ENCODE measurements at regions not wholly inside any gene's neighbourhood (a gene's known extent, or its start where the extent isn't known, plus 50 kb on each side); places are given as distances from the start of the nearest gene placed in this dataset.

DNA sequence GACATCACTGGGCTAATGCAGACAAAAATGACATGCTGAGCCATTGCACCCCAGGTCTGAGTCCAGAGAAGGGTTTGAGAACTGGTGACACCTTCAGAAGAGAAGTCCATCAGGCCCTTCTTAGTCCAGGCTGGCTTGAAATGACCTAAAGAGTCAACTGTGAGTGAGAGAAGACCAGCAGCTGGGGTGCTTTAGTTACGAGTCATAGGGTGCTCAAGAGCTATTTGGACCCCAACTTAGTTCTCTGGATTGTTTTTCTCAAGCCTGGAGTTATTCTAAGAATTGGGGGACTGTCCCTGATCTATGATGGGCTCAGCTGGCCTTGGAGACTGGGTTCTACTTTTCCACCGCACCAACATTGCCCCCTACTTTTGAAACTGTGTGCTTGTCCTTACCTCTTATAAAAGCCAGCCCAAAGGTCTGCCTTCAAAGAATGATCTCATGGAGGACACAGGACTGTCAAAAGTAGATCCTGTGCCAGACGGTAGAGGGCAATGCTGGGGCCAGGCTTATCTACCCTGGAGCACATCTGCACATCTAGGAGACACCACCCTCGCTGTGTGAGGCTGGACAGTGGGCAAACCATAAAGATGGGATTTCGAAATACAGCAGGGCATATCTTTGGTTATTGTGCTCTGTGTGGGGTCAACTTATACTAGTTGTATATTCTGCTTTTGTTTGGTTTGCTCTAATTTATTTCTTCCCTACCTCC, 333.0 kb upstream of the SLC14A2 start:
- peaks cover 11% of the 10 kb centered on the region for H3K27me3 Mint-ChIP-seq
- peaks cover 2% of the 10 kb centered on the region for H3K4me1 Mint-ChIP-seq
- H3K79me2 ChIP-seq (ENCODE audit: control insufficient read depth, insufficient read depth, low read length): no peaks in the 10 kb centered on the region
- TF ChIP-seq EZH2 (IDR thresholded peaks at IDR 0.05; ENCODE audit: borderline replicate concordance, insufficient read depth, low read depth, low read length, poor library complexity, severe bottlenecking): no peak
- TF ChIP-seq, protein P1, sequence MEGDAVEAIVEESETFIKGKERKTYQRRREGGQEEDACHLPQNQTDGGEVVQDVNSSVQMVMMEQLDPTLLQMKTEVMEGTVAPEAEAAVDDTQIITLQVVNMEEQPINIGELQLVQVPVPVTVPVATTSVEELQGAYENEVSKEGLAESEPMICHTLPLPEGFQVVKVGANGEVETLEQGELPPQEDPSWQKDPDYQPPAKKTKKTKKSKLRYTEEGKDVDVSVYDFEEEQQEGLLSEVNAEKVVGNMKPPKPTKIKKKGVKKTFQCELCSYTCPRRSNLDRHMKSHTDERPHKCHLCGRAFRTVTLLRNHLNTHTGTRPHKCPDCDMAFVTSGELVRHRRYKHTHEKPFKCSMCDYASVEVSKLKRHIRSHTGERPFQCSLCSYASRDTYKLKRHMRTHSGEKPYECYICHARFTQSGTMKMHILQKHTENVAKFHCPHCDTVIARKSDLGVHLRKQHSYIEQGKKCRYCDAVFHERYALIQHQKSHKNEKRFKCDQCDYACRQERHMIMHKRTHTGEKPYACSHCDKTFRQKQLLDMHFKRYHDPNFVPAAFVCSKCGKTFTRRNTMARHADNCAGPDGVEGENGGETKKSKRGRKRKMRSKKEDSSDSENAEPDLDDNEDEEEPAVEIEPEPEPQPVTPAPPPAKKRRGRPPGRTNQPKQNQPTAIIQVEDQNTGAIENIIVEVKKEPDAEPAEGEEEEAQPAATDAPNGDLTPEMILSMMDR (IDR thresholded peaks at IDR 0.05): no peak
- no peak overlapping the region for H3K27ac ChIP-seq (ENCODE audit: low read length in 2 of 2)
- H3K4me3 Mint-ChIP-seq: no peak overlapping the region
- no peak overlapping the region for H3K27ac Mint-ChIP-seq
- no peaks in the 10 kb centered on the region for H3K27me3 ChIP-seq (replicated peaks in 1 of 4; ENCODE audit: control extremely low read depth in 1 of 4, control insufficient read depth in 3 of 4, insufficient read depth in 4 of 4, low read length in 3 of 4)
- no peaks in the 10 kb centered on the region for H4K20me1 ChIP-seq (ENCODE audit: control insufficient read depth, insufficient read depth, low read length, poor library complexity, severe bottlenecking)
- no peaks in the 10 kb centered on the region for H3K36me3 ChIP-seq (replicated peaks in 1 of 2; ENCODE audit: control extremely low read depth in 1 of 2, control insufficient read depth in 1 of 2, extremely low read depth in 1 of 2, insufficient read depth in 2 of 2, low read length in 1 of 2)
- ATAC-seq (ENCODE audit: low read depth) (no peak), DNase-seq (no peak)
- intact Hi-C loops (cut with micrococcal nuclease): no loop called here
- H3K4me1 ChIP-seq (ENCODE audit: control insufficient read depth in 2 of 2, insufficient read depth in 2 of 2, low read length in 2 of 2): no peaks in the 10 kb centered on the region
- no peaks in the 10 kb centered on the region for H3K9me3 Mint-ChIP-seq (ENCODE audit: insufficient read depth)
- H3K9me3 ChIP-seq (ENCODE audit: control extremely low read depth in 1 of 3, control insufficient read depth in 2 of 3, insufficient read depth in 1 of 3, low read length in 2 of 3): no peaks in the 10 kb centered on the region
- H3K4me3 ChIP-seq (ENCODE audit: control extremely low read depth in 1 of 5, extremely low read depth in 1 of 5, insufficient read depth in 1 of 5, low read depth in 2 of 5, low read length in 4 of 5): no peak overlapping the region
- 97% methylated on average over 3 of the region's 5 CpGs for WGBS (ENCODE audit: insufficient coverage)
- no peak overlapping the region for H3K4me2 ChIP-seq (replicated peaks; ENCODE audit: low read depth, low read length, poor library complexity, severe bottlenecking)
- CTCF ChIA-PET: no interaction called here
- no peak overlapping the region for H3K9ac ChIP-seq (ENCODE audit: low read length)
- no peak overlapping the region for H2AFZ ChIP-seq (ENCODE audit: insufficient read depth, low read depth, low read length, poor library complexity, severe bottlenecking)
- POLR2A ChIA-PET: no interaction called here

DNA sequence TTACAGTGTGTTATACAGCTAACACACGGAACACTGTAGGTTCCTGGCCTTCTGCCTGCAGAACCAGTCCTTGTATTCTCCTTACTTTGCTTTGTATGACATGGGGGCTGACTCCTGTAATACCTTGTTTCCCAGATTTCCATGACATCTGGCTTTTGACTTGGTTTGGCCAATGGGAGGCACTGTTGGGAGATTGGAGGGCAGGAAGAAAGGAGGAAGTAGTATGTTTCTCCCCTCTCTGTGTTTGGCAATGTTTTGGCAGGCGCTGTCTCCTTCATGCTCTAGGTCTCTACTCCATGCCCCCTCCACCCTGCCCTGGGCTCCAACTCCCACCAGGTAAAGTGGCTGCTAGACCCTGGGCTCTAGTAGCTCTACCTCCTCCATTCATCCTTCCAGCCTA, 331.1 kb upstream of the SLC14A2 start:
- intact Hi-C loops (cut with micrococcal nuclease): no loop called here

More for the DNA sequence above, 331.1 kb upstream of the SLC14A2 start:
- WGBS (ENCODE audit: insufficient coverage): 85% methylated on average over 2 of the region's 2 CpGs
- ChIA-PET CTCF (no interaction called here), POLR2A (no interaction called here)
- H3K4me1 ChIP-seq (ENCODE audit: control insufficient read depth in 2 of 2, insufficient read depth in 2 of 2, low read length in 2 of 2): no peaks in the 10 kb centered on the region
- H4K20me1 ChIP-seq (ENCODE audit: control insufficient read depth, insufficient read depth, low read length, poor library complexity, severe bottlenecking): no peaks in the 10 kb centered on the region
- no peaks in the 10 kb centered on the region for H3K9me3 Mint-ChIP-seq (ENCODE audit: insufficient read depth)
- no peak overlapping the region for H3K4me3 ChIP-seq (ENCODE audit: control extremely low read depth in 1 of 5, extremely low read depth in 1 of 5, insufficient read depth in 1 of 5, low read depth in 2 of 5, low read length in 4 of 5)
- TF ChIP-seq, protein P1 (IDR thresholded peaks at IDR 0.05): no peak
- TF ChIP-seq EZH2 (IDR thresholded peaks at IDR 0.05; ENCODE audit: borderline replicate concordance, insufficient read depth, low read depth, low read length, poor library complexity, severe bottlenecking): no peak
- peaks cover 2% of the 10 kb centered on the region for H3K4me1 Mint-ChIP-seq
- peaks cover 0 to 4% (median 0%) of the 10 kb centered on the region in 4 experiments for H3K27me3 ChIP-seq (replicated peaks in 1 of 4; ENCODE audit: control extremely low read depth in 1 of 4, control insufficient read depth in 3 of 4, insufficient read depth in 4 of 4, low read length in 3 of 4)
- no peaks in the 10 kb centered on the region for H3K79me2 ChIP-seq (ENCODE audit: control insufficient read depth, insufficient read depth, low read length)
- no peak overlapping the region for H3K27ac ChIP-seq (ENCODE audit: low read length in 2 of 2)
- ATAC-seq (ENCODE audit: low read depth): no peak
- H3K9me3 ChIP-seq (ENCODE audit: control extremely low read depth in 1 of 3, control insufficient read depth in 2 of 3, insufficient read depth in 1 of 3, low read length in 2 of 3): no peaks in the 10 kb centered on the region
- H3K4me2 ChIP-seq (replicated peaks; ENCODE audit: low read depth, low read length, poor library complexity, severe bottlenecking): no peak overlapping the region
- no peak overlapping the region for H2AFZ ChIP-seq (ENCODE audit: insufficient read depth, low read depth, low read length, poor library complexity, severe bottlenecking)
- no peak overlapping the region for H3K4me3 Mint-ChIP-seq
- no peaks in the 10 kb centered on the region for H3K36me3 ChIP-seq (replicated peaks in 1 of 2; ENCODE audit: control extremely low read depth in 1 of 2, control insufficient read depth in 1 of 2, extremely low read depth in 1 of 2, insufficient read depth in 2 of 2, low read length in 1 of 2)
- no peak overlapping the region for H3K9ac ChIP-seq (ENCODE audit: low read length)
- no peak overlapping the region for H3K27ac Mint-ChIP-seq
- peaks cover 11% of the 10 kb centered on the region for H3K27me3 Mint-ChIP-seq
- no peak for DNase-seq
